ENCODE measurements at regions not wholly inside any gene's neighbourhood (a gene's known extent, or its start where the extent isn't known, plus 50 kb on each side); places are given as distances from the start of the nearest gene placed in this dataset.

DNA sequence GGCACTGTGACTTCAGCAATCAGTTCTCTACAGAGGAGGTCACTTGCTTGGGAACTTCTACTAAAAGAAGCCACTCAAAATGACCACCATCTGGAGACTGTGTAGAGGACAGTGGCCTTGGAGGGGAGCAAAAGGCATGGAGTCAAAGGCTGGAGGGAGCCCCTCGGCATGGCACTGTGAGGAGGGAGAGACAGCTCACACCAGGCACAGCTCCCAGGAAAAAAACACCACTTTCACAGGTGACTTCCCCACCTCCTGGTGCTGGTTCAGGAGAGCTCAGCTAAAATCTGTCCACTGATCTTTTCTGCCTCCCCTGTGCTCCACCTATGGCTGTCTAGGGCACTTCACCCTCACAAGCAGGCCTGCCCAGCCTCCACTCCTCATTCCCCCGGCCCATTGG lies 649.4 kb upstream of the MGMT start:
- ChIA-PET CTCF (no interaction called here), POLR2A (no interaction called here)
- no peak for DNase-seq (ENCODE audit: low read depth, low spot score)
- no peak overlapping the region for H3K4me3 ChIP-seq (ENCODE audit: low read depth, low read length)
- no peaks in the 10 kb centered on the region for H3K27me3 ChIP-seq (ENCODE audit: control insufficient read depth, insufficient read depth, low read length)
- TF ChIP-seq, protein P1, sequence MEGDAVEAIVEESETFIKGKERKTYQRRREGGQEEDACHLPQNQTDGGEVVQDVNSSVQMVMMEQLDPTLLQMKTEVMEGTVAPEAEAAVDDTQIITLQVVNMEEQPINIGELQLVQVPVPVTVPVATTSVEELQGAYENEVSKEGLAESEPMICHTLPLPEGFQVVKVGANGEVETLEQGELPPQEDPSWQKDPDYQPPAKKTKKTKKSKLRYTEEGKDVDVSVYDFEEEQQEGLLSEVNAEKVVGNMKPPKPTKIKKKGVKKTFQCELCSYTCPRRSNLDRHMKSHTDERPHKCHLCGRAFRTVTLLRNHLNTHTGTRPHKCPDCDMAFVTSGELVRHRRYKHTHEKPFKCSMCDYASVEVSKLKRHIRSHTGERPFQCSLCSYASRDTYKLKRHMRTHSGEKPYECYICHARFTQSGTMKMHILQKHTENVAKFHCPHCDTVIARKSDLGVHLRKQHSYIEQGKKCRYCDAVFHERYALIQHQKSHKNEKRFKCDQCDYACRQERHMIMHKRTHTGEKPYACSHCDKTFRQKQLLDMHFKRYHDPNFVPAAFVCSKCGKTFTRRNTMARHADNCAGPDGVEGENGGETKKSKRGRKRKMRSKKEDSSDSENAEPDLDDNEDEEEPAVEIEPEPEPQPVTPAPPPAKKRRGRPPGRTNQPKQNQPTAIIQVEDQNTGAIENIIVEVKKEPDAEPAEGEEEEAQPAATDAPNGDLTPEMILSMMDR (IDR thresholded peaks at IDR 0.05; ENCODE audit: low read depth, low read length), result no peak
- H3K27ac ChIP-seq (ENCODE audit: low read depth, low read length), result no peak overlapping the region
- H3K9me3 ChIP-seq (ENCODE audit: control insufficient read depth, insufficient read depth, low read length), result peaks cover 64% of the 10 kb centered on the region

DNA sequence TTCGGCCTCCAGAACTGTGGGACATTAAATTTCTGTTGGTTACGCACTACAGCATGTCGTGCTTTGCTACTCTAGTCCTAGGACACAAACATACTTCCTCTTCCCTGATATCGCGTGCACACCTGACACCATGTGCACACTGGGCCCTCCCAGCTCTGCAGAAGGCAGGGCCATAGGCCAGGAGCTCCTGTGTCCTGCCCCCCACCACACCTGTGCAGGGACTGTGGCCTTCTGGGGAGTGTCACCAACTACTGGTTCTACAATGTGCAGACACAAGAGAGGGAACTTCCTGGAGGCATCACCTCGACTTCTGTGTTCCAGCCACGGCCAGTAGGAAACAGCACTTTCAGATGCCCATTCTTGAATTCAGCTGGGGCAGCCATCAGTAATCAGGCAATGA lies 646.4 kb upstream of the MGMT start:
- TF ChIP-seq, protein P1 (IDR thresholded peaks at IDR 0.05; ENCODE audit: low read depth, low read length), result no peak
- Histone ChIP-seq H3K27ac (ENCODE audit: low read depth, low read length) (no peak overlapping the region), H3K27me3 (ENCODE audit: control insufficient read depth, insufficient read depth, low read length) (no peaks in the 10 kb centered on the region), H3K4me3 (ENCODE audit: low read depth, low read length) (no peak overlapping the region), H3K9me3 (ENCODE audit: control insufficient read depth, insufficient read depth, low read length) (peaks cover 59% of the 10 kb centered on the region)
- no peak for DNase-seq (ENCODE audit: low read depth, low spot score)
- ChIA-PET POLR2A (no interaction called here), CTCF (no interaction called here)

DNA sequence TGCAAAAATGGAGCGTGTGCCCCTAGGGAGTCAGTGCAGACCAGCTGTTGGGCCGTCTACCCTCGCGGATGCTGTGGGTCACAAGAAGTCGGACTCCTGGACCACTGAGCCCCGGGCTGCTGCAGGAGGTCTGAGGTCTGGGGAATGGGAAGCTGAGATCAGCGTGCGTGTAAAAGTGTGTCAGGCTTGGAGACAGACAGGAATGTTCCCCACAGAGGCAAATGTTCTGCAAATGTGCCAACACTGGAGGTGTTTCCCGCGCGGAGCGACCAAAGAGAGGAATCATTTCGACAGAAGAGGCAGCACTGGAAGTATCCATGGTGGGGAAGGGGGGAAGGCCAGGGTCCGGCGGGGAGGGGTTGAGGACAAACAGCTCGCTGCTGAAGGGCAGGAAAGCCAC lies 643.8 kb upstream of the MGMT start:
- ChIA-PET CTCF (no interaction called here), POLR2A (no interaction called here)
- Histone ChIP-seq H3K27ac (ENCODE audit: low read depth, low read length) (no peak overlapping the region), H3K9me3 (ENCODE audit: control insufficient read depth, insufficient read depth, low read length) (peaks cover 53% of the 10 kb centered on the region), H3K27me3 (ENCODE audit: control insufficient read depth, insufficient read depth, low read length) (no peaks in the 10 kb centered on the region), H3K4me3 (ENCODE audit: low read depth, low read length) (no peak overlapping the region)
- TF ChIP-seq, protein P1 (IDR thresholded peaks at IDR 0.05; ENCODE audit: low read depth, low read length), result no peak
- DNase-seq (ENCODE audit: low read depth, low spot score), result no peak

DNA sequence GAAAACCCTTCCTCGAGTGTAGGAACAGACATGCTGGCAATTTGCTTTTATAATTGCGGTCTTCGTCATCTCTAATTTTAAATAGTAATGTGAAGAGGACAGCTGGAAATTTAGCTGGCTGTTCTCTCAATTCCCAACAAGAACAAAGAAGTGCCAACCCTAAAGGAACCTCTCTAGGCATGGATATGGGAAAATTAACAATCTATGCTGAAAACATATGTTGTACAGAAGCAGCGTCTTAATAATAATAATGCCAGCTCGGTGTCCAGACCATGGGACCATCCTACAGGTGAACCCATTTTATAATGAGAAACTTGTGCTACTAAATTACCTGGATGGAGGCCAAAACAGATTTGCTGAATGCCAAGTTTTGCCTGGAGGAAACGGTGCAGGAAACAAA lies 641.4 kb upstream of the MGMT start:
- TF ChIP-seq, protein P1 (IDR thresholded peaks at IDR 0.05; ENCODE audit: low read depth, low read length), result no peak
- H3K27me3 ChIP-seq (ENCODE audit: control insufficient read depth, insufficient read depth, low read length), result no peaks in the 10 kb centered on the region
- CTCF ChIA-PET, result no interaction called here
- H3K9me3 ChIP-seq (ENCODE audit: control insufficient read depth, insufficient read depth, low read length), result peaks cover 35% of the 10 kb centered on the region
- no peak overlapping the region for H3K27ac ChIP-seq (ENCODE audit: low read depth, low read length)
- DNase-seq (ENCODE audit: low read depth, low spot score), result no peak
- POLR2A ChIA-PET, result no interaction called here
- no peak overlapping the region for H3K4me3 ChIP-seq (ENCODE audit: low read depth, low read length)

DNA sequence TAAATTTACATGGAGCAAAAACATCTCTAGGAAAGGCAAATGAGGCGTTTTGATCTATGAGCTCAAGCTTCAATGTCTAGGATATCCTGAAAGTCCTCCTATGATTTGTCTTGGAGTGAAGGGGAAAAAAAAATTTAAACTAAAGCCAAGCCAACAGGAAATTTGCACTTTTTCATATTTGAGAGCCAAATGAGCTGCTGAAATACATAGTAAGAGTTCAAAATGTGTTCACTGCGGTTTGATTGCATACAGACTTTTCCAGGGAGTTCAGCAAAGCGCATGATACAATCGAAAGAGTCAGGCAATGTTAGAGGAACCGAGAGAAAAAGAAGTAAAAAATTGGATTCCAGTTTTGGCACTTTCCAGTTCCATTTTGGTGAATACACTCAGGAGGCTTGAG lies 633.4 kb upstream of the MGMT start:
- ChIA-PET POLR2A (no interaction called here), CTCF (no interaction called here)
- TF ChIP-seq, protein P1 (IDR thresholded peaks at IDR 0.05; ENCODE audit: low read depth, low read length), result no peak
- no peaks in the 10 kb centered on the region for H3K27me3 ChIP-seq (ENCODE audit: control insufficient read depth, insufficient read depth, low read length)
- DNase-seq (ENCODE audit: low read depth, low spot score), result no peak
- H3K9me3 ChIP-seq (ENCODE audit: control insufficient read depth, insufficient read depth, low read length), result peaks cover 27% of the 10 kb centered on the region
- no peak overlapping the region for H3K27ac ChIP-seq (ENCODE audit: low read depth, low read length)
- H3K4me3 ChIP-seq (ENCODE audit: low read depth, low read length), result no peak overlapping the region
